SU-DHL-6 (cell line): ENCODE measurements at regions not wholly inside any gene's neighbourhood (a gene's known extent, or its start where the extent isn't known, plus 50 kb on each side); places are given as distances from the start of the nearest gene placed in this dataset.

Experiments
- EZH2phosphoT487 ChIP-seq: fragments of 200-600 bp; sonication (generic), shearing (Covaris generic); conservative IDR thresholded peaks from 2 replicates; pipeline ENCODE4 v1.6.1; 2018; ENCODE audit warnings: mild to moderate bottlenecking, antibody characterized with exemption, low read length, moderate library complexity, mixed read lengths
- TF ChIP-seq, protein P1 (sequence below): fragments of 200-600 bp; sonication (generic); IDR thresholded peaks from one replicate; pipeline ENCODE4 v1.5.1; 2017; ENCODE audit warnings: antibody characterized with exemption, mild to moderate bottlenecking, low read length, moderate library complexity; ENCODE audit not compliant: insufficient read depth, poor library complexity, severe bottlenecking

- TF ChIP-seq, protein P1, sequence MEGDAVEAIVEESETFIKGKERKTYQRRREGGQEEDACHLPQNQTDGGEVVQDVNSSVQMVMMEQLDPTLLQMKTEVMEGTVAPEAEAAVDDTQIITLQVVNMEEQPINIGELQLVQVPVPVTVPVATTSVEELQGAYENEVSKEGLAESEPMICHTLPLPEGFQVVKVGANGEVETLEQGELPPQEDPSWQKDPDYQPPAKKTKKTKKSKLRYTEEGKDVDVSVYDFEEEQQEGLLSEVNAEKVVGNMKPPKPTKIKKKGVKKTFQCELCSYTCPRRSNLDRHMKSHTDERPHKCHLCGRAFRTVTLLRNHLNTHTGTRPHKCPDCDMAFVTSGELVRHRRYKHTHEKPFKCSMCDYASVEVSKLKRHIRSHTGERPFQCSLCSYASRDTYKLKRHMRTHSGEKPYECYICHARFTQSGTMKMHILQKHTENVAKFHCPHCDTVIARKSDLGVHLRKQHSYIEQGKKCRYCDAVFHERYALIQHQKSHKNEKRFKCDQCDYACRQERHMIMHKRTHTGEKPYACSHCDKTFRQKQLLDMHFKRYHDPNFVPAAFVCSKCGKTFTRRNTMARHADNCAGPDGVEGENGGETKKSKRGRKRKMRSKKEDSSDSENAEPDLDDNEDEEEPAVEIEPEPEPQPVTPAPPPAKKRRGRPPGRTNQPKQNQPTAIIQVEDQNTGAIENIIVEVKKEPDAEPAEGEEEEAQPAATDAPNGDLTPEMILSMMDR, result no peak
- no peak for TF ChIP-seq EZH2phosphoT487
Measured at GRCh38 chr1:43058545-43059360, 100.1 kb upstream of the SLC2A1 start.
